HEK293 (cell line): ENCODE measurements at regions not wholly inside any gene's neighbourhood (a gene's known extent, or its start where the extent isn't known, plus 50 kb on each side); places are given as distances from the start of the nearest gene placed in this dataset.

Experiments
- CTCF ChIA-PET: fragments of 350-600 bp; formaldehyde crosslinking; extraction: SDS; loops from one replicate; lab custom pipeline; 2021; ENCODE audit warnings: antibody characterized with exemption; lab: Yijun Ruan, JAX
- POLR2A ChIA-PET: fragments of 300-600 bp; formaldehyde crosslinking; extraction: SDS; loops from one replicate; lab custom pipeline; 2020; ENCODE audit warnings: antibody characterized with exemption, inconsistent platforms; lab: Yijun Ruan, JAX
- H3K27ac ChIP-seq: fragments of 200-500 bp; sonication (Bioruptor generic); 2 replicates; pipeline ENCODE4 v1.5.1; 2014; ENCODE audit warnings: low read depth, low read length, control low read depth, inconsistent platforms; ENCODE audit errors: extremely low read depth
- H3K36me3 ChIP-seq, 2 experiments: fragments of 200-500 bp in 1 of 2; sonication (Bioruptor generic) in 1 of 2; 1 replicate in 1 of 2; 2 replicates in 1 of 2; pipeline ENCODE4 v1.5.1; 2014 to 2017; ENCODE audit warnings: inconsistent platforms in 2 of 2, low read length in 2 of 2; ENCODE audit not compliant: control insufficient read depth in 2 of 2, insufficient read depth in 1 of 2
- H3K4me1 ChIP-seq: fragments of 200-500 bp; sonication (Bioruptor generic); 2 replicates; pipeline ENCODE4 v1.5.1; 2014; ENCODE audit warnings: mild to moderate bottlenecking, low read length, inconsistent platforms; ENCODE audit not compliant: control insufficient read depth, insufficient read depth
- H3K4me3 ChIP-seq: 2 replicates; pipeline ENCODE4 v1.5.1; 2011; ENCODE audit warnings: low read depth, mild to moderate bottlenecking, control low read depth, low read length, moderate library complexity
- H3K9me3 ChIP-seq: fragments of 200-500 bp; sonication (Bioruptor generic); 2 replicates; pipeline ENCODE4 v1.5.1; 2014; ENCODE audit warnings: low read depth, low read length, inconsistent platforms; ENCODE audit not compliant: control insufficient read depth, insufficient read depth
- BCL6B ChIP-seq: fragments of 450-650 bp; formaldehyde crosslinking; IDR thresholded peaks from 2 replicates; pipeline ENCODE4 v1.5.1; 2017; ENCODE audit warnings: missing biosample characterization, missing genetic modification characterization
- HOXC10 ChIP-seq: sonication (generic); formaldehyde crosslinking; IDR thresholded peaks from 2 replicates; pipeline ENCODE4 v1.8.1; 2023; ENCODE audit warnings: mild to moderate bottlenecking, missing genetic modification reagents
- MZF1 ChIP-seq: fragments of 450-650 bp; formaldehyde crosslinking; IDR thresholded peaks from 2 replicates; pipeline ENCODE4 v1.5.1; 2017; ENCODE audit warnings: missing biosample characterization, missing genetic modification characterization, borderline replicate concordance
- YY1 ChIP-seq: fragments of 450-650 bp; formaldehyde crosslinking; IDR thresholded peaks from 2 replicates; pipeline ENCODE4 v1.5.1; 2018; ENCODE audit warnings: missing biosample characterization, missing genetic modification characterization
- ZBTB11 ChIP-seq: fragments of 450-650 bp; formaldehyde crosslinking; conservative IDR thresholded peaks from 2 replicates; pipeline ENCODE4 v1.5.1; 2016; ENCODE audit warnings: low read depth, missing biosample characterization, missing genetic modification characterization
- ZBTB17 ChIP-seq: fragments of 450-650 bp; formaldehyde crosslinking; IDR thresholded peaks from 2 replicates; pipeline ENCODE4 v1.5.1; 2016; ENCODE audit warnings: missing biosample characterization, missing genetic modification characterization
- ZNF146 ChIP-seq: fragments of 450-650 bp; formaldehyde crosslinking; IDR thresholded peaks from 2 replicates; pipeline ENCODE4 v1.5.1; 2016; ENCODE audit warnings: missing biosample characterization, missing genetic modification characterization
- ZNF148 ChIP-seq: fragments of 450-650 bp; formaldehyde crosslinking; IDR thresholded peaks from 2 replicates; pipeline ENCODE4 v1.5.0; 2017; ENCODE audit warnings: missing biosample characterization, missing genetic modification characterization, borderline replicate concordance
- ZNF157 ChIP-seq: fragments of 450-650 bp; formaldehyde crosslinking; IDR thresholded peaks from 2 replicates; pipeline ENCODE4 v1.5.1; 2016; ENCODE audit warnings: missing biosample characterization, missing genetic modification characterization
- ZNF169 ChIP-seq: fragments of 450-650 bp; formaldehyde crosslinking; IDR thresholded peaks from 2 replicates; pipeline ENCODE4 v1.5.1; 2016; ENCODE audit warnings: missing biosample characterization, missing genetic modification characterization
- ZNF223 ChIP-seq: fragments of 450-650 bp; formaldehyde crosslinking; IDR thresholded peaks from 2 replicates; pipeline ENCODE4 v1.5.1; 2016; ENCODE audit warnings: missing biosample characterization, missing genetic modification characterization
- ZNF514 ChIP-seq: fragments of 450-650 bp; formaldehyde crosslinking; IDR thresholded peaks from 2 replicates; pipeline ENCODE4 v1.5.1; 2016; ENCODE audit warnings: missing biosample characterization, missing genetic modification characterization
- ZNF529 ChIP-seq: fragments of 450-650 bp; formaldehyde crosslinking; IDR thresholded peaks from 2 replicates; pipeline ENCODE4 v1.5.1; 2017; ENCODE audit warnings: missing genetic modification characterization, missing biosample characterization; ENCODE audit not compliant: insufficient replicate concordance
- ZNF600 ChIP-seq: fragments of 450-650 bp; formaldehyde crosslinking; IDR thresholded peaks from 2 replicates; pipeline ENCODE4 v1.5.1; 2016; ENCODE audit warnings: missing biosample characterization, missing genetic modification characterization
- ZNF776 ChIP-seq: fragments of 450-650 bp; formaldehyde crosslinking; IDR thresholded peaks from 2 replicates; pipeline ENCODE4 v1.5.0; 2017; ENCODE audit warnings: missing biosample characterization, missing genetic modification characterization, borderline replicate concordance
- ZNF792 ChIP-seq: fragments of 450-650 bp; formaldehyde crosslinking; IDR thresholded peaks from 2 replicates; pipeline ENCODE4 v1.5.1; 2016; ENCODE audit warnings: missing biosample characterization, missing genetic modification characterization
- ZSCAN23 ChIP-seq: fragments of 450-650 bp; formaldehyde crosslinking; IDR thresholded peaks from 2 replicates; pipeline ENCODE4 v1.5.1; 2016; ENCODE audit warnings: missing biosample characterization, missing genetic modification characterization
- ZSCAN30 ChIP-seq: fragments of 450-650 bp; IDR thresholded peaks from 2 replicates; pipeline ENCODE4 v1.5.1; 2018; ENCODE audit warnings: missing biosample characterization, mild to moderate bottlenecking, missing genetic modification characterization, moderate library complexity
- TF ChIP-seq, protein P1 (sequence below): sonication (generic); formaldehyde crosslinking; IDR thresholded peaks from 2 replicates; pipeline ENCODE4 v1.8.1; 2022; ENCODE audit warnings: mild to moderate bottlenecking, moderate library complexity, missing genetic modification reagents

GRCh38 chr5:164824671-164825070 lies 1319.3 kb downstream of the MAT2B start (continued):
- TF ChIP-seq ZBTB17 (tag by site-specific recombination) (no peak), ZSCAN23 (tag by site-specific recombination) (no peak), ZNF157 (no peak), MZF1 (tag by site-specific recombination) (no peak), ZNF146 (tag by site-specific recombination) (no peak)
- TF ChIP-seq, protein P1, sequence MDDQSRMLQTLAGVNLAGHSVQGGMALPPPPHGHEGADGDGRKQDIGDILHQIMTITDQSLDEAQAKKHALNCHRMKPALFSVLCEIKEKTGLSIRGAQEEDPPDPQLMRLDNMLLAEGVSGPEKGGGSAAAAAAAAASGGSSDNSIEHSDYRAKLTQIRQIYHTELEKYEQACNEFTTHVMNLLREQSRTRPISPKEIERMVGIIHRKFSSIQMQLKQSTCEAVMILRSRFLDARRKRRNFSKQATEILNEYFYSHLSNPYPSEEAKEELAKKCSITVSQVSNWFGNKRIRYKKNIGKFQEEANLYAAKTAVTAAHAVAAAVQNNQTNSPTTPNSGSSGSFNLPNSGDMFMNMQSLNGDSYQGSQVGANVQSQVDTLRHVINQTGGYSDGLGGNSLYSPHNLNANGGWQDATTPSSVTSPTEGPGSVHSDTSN (CRISPR knock-in tag), result no peak

- no peaks in the 10 kb centered on the region for H3K9me3 ChIP-seq
- TF ChIP-seq ZNF529 (tag by site-specific recombination) (no peak), ZNF776 (tag by site-specific recombination) (no peak), ZNF514 (no peak)
These were observed 1327.1 kb downstream of the MAT2B start for GRCh38 chr5:164832516-164832915.

DNA sequence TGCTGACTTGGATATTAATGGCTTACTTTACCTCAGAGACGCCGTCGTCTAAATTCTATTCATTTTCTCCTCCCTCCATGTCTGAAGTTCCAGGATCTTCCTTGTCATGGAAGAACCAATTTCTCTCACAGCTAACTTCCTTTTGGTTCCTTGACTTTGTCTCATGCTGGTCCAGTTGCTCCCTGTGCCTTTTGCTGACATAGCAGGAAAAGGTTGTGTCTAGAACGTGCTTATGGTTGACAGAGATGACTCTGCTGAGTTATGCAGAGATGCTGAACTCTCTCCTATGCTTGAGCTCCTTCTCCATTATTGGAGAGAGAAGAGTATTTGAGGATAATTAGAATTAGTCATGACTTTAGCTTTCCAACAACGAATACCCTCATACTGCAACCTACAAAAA lies 1338.9 kb downstream of the MAT2B start:
- no peak for TF ChIP-seq MZF1 (tag by site-specific recombination)
- no peak for TF ChIP-seq ZNF792 (tag by site-specific recombination)
- no peak for TF ChIP-seq ZBTB11 (tag by site-specific recombination)
- no peak for TF ChIP-seq HOXC10 (CRISPR knock-in tag)
- TF ChIP-seq YY1, result no peak
- TF ChIP-seq ZNF600 (tag by site-specific recombination), result no peak
- TF ChIP-seq ZSCAN30 (tag by site-specific recombination), result no peak
- TF ChIP-seq ZNF148 (tag by site-specific recombination), result no peak
- no peak for TF ChIP-seq BCL6B (tag by site-specific recombination)
- no peak for TF ChIP-seq ZNF169 (tag by site-specific recombination)
- TF ChIP-seq ZNF223, result no peak
- CTCF ChIA-PET, result no interaction called here
- POLR2A ChIA-PET, result no interaction called here

More at GRCh38 chr5:164832516-164832915, 1327.1 kb downstream of the MAT2B start:
- no peak overlapping the region for H3K27ac ChIP-seq
- CTCF ChIA-PET, result no interaction called here
- POLR2A ChIA-PET, result no interaction called here
- H3K4me3 ChIP-seq, result no peak overlapping the region
- no peaks in the 10 kb centered on the region for H3K36me3 ChIP-seq
- no peaks in the 10 kb centered on the region for H3K4me1 ChIP-seq

More for the DNA sequence above, 1338.9 kb downstream of the MAT2B start:
- H3K4me3 ChIP-seq, result no peak overlapping the region
- H3K27ac ChIP-seq, result no peak overlapping the region
- H3K9me3 ChIP-seq, result no peaks in the 10 kb centered on the region
- no peaks in the 10 kb centered on the region for H3K36me3 ChIP-seq
- no peaks in the 10 kb centered on the region for H3K4me1 ChIP-seq
